Keratinocyte (primary cell): ENCODE measurements at regions not wholly inside any gene's neighbourhood (a gene's known extent, or its start where the extent isn't known, plus 50 kb on each side); places are given as distances from the start of the nearest gene placed in this dataset.

Source experiments
- DNase-seq: peaks from one replicate; pipeline ENCODE4 v3.0.0-alpha.2; 2011; ENCODE audit warnings: low read depth, missing footprints, low spot score
- FAIRE-seq: peaks from 2 replicates; lab custom pipeline; 2011; peaks lifted over from hg19 to GRCh38; lab: Jason Lieb, UNC
- H2AFZ ChIP-seq: 2 replicates; pipeline ENCODE4 v1.6.0; 2012; ENCODE audit warnings: low read length, control low read depth, inconsistent platforms; ENCODE audit not compliant: control insufficient read depth
- H3K27ac ChIP-seq: 2 replicates; pipeline ENCODE4 v1.5.1; 2011; ENCODE audit warnings: low read length; ENCODE audit not compliant: control insufficient read depth, insufficient read depth
- H3K27me3 ChIP-seq: 3 replicates; pipeline ENCODE4 v1.6.0; 2011; ENCODE audit warnings: low read length; ENCODE audit not compliant: control insufficient read depth, insufficient read depth; ENCODE audit errors: extremely low read depth
- H3K36me3 ChIP-seq, 2 experiments: 2 replicates in 1 of 2; 3 replicates in 1 of 2; pipeline ENCODE4 v1.5.1; 2011; ENCODE audit warnings: low read length in 2 of 2, mild to moderate bottlenecking in 1 of 2; ENCODE audit not compliant: control insufficient read depth in 2 of 2, insufficient read depth in 2 of 2; ENCODE audit errors: extremely low read depth in 1 of 2
- H3K4me1 ChIP-seq: 3 replicates; pipeline ENCODE4 v1.5.1; 2011; ENCODE audit warnings: low read length; ENCODE audit not compliant: control insufficient read depth, insufficient read depth; ENCODE audit errors: extremely low read depth
- H3K4me2 ChIP-seq: 3 replicates; pipeline ENCODE4 v1.6.0; 2011; ENCODE audit warnings: low read depth, low read length; ENCODE audit not compliant: control insufficient read depth, insufficient read depth; ENCODE audit errors: extremely low read depth
- H3K4me3 ChIP-seq, 3 experiments: fragments of 200-600 bp in 1 of 3; sonication (generic) in 1 of 3; 2 replicates in 2 of 3; 3 replicates in 1 of 3; pipeline ENCODE4 v1.5.1; 2011 to 2016; ENCODE audit warnings: low read length in 3 of 3, mild to moderate bottlenecking in 3 of 3, control low read depth in 2 of 3, inconsistent platforms in 1 of 3, low read depth in 1 of 3, mixed read lengths in 1 of 3, mixed run types in 1 of 3, moderate library complexity in 1 of 3; ENCODE audit not compliant: control insufficient read depth in 2 of 3, insufficient read depth in 2 of 3; ENCODE audit errors: extremely low read depth in 1 of 3
- H3K79me2 ChIP-seq: 2 replicates; pipeline ENCODE4 v1.6.0; 2012; ENCODE audit warnings: low read length; ENCODE audit not compliant: control insufficient read depth, insufficient read depth
- H3K9ac ChIP-seq: 3 replicates; pipeline ENCODE4 v1.6.0; 2011; ENCODE audit warnings: low read length; ENCODE audit not compliant: control insufficient read depth, insufficient read depth; ENCODE audit errors: extremely low read depth
- H3K9me1 ChIP-seq: 3 replicates; pipeline ENCODE4 v1.6.0; 2011; ENCODE audit warnings: low read length; ENCODE audit not compliant: control insufficient read depth, insufficient read depth; ENCODE audit errors: extremely low read depth
- H3K9me3 ChIP-seq: 2 replicates; pipeline ENCODE4 v1.5.1; 2012; ENCODE audit warnings: low read depth, low read length; ENCODE audit not compliant: control insufficient read depth
- H4K20me1 ChIP-seq: 3 replicates; pipeline ENCODE4 v1.6.0; 2011; ENCODE audit warnings: low read length; ENCODE audit not compliant: control insufficient read depth, insufficient read depth; ENCODE audit errors: extremely low read depth
- CTCF ChIP-seq, 3 experiments: IDR thresholded peaks in 1 of 3; conservative IDR thresholded peaks in 1 of 3; optimal IDR thresholded peaks in 1 of 3; 2 replicates in 2 of 3; 3 replicates in 1 of 3; pipeline versions ENCODE3 to v1.5.1; 2011; ENCODE audit warnings: low read length in 3 of 3, mild to moderate bottlenecking in 3 of 3, moderate library complexity in 2 of 3, control low read depth in 1 of 3, inconsistent platforms in 1 of 3; ENCODE audit not compliant: insufficient read depth in 2 of 3; ENCODE audit errors: extremely low read depth in 1 of 3
- EZH2 ChIP-seq: IDR thresholded peaks from one replicate; pipeline ENCODE4 v1.6.1; 2012; ENCODE audit warnings: inconsistent platforms, mild to moderate bottlenecking, low read length, moderate library complexity
- dilution Hi-C: fragments of 300-500 bp; cut with MboI; formaldehyde crosslinking; loops from one replicate; pipeline ENCODE4 v1.7.0; 2020; ENCODE audit warnings: low sequenced_read_pairs; ENCODE audit not compliant: extremely low pct_ligation_motif_present

DNA sequence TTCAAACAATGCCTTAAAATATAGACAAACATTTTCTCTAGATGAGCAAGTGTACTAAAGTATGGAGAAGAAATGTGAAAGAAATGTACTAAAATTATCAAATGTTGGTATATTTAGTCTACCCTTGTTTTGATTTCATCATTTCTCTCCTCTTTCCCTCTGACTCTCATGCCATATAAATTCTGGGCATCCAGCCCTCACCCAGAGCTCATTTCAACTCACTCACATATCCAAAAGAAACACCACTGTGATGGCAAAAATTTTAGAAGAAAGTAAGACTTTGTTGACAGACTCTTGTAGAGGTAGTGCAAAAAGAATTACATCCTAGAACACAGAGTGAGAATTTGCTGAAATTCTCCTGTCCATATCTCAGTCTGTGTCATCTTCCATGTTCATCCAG is 377.8 kb upstream of the SUCLG2 start:
- H3K36me3 ChIP-seq = no peaks in the 10 kb centered on the region
- H2AFZ ChIP-seq = no peak overlapping the region
- H3K9ac ChIP-seq = no peak overlapping the region
- H3K79me2 ChIP-seq = no peaks in the 10 kb centered on the region
- no peaks in the 10 kb centered on the region for H3K9me1 ChIP-seq
- FAIRE-seq (no peak), DNase-seq (no peak)
- no peak overlapping the region for H3K27ac ChIP-seq
- no peaks in the 10 kb centered on the region for H3K27me3 ChIP-seq
- dilution Hi-C loops = no loop called here
- no peaks in the 10 kb centered on the region for H3K4me1 ChIP-seq
- H3K9me3 ChIP-seq = no peaks in the 10 kb centered on the region
- H3K4me3 ChIP-seq = no peak overlapping the region
- no peaks in the 10 kb centered on the region for H4K20me1 ChIP-seq
- TF ChIP-seq EZH2 (no peak), CTCF (optimal IDR thresholded peaks at IDR 0.05 in 1 of 3, IDR thresholded peaks at IDR 0.05 in 1 of 3, conservative IDR thresholded peaks at IDR 0.05 in 1 of 3; ENCODE audit: extremely low read depth in 1 of 3, insufficient read depth in 2 of 3, low read length in 3 of 3) (no peak)
- no peak overlapping the region for H3K4me2 ChIP-seq

- Histone ChIP-seq H3K9me3 (no peaks in the 10 kb centered on the region), H3K4me1 (no peaks in the 10 kb centered on the region), H3K9me1 (no peaks in the 10 kb centered on the region), H3K36me3 (no peaks in the 10 kb centered on the region), H3K9ac (no peak overlapping the region), H3K27me3 (no peaks in the 10 kb centered on the region), H2AFZ (no peak overlapping the region), H3K4me3 (no peak overlapping the region), H4K20me1 (no peaks in the 10 kb centered on the region), H3K4me2 (no peak overlapping the region), H3K27ac (no peak overlapping the region), H3K79me2 (no peaks in the 10 kb centered on the region)
- FAIRE-seq (no peak), DNase-seq (no peak)
- dilution Hi-C loops = no loop called here
- TF ChIP-seq CTCF (optimal IDR thresholded peaks at IDR 0.05 in 1 of 3, IDR thresholded peaks at IDR 0.05 in 1 of 3, conservative IDR thresholded peaks at IDR 0.05 in 1 of 3; ENCODE audit: extremely low read depth in 1 of 3, insufficient read depth in 2 of 3, low read length in 3 of 3) = no peak
These were observed 370.8 kb upstream of the SUCLG2 start for GRCh38 chr3:68025189-68025588.
